Activated B cell treated with CpG ODN at 0.5 μM for 24 hours (primary cell): ENCODE measurements at regions not wholly inside any gene's neighbourhood (a gene's known extent, or its start where the extent isn't known, plus 50 kb on each side); places are given as distances from the start of the nearest gene placed in this dataset.

ENCODE experiments used
- ATAC-seq: fragments of 200-7000 bp; cut with Tn5 transposase; one replicate; pipeline ENCODE4 v1.10.0; 2021; ENCODE audit warnings: low read depth, mild to moderate bottlenecking, moderate library complexity
- CTCF ChIA-PET: fragments of 350-600 bp; sonication (Branson Sonifier 250); formaldehyde crosslinking; loops from one replicate; lab custom pipeline; 2021; ENCODE audit warnings: antibody characterized with exemption; lab: Charles Lee
- POLR2A ChIA-PET: fragments of 350-600 bp; sonication (Branson Sonifier 250); formaldehyde crosslinking; loops from one replicate; lab custom pipeline; 2021; ENCODE audit warnings: antibody characterized with exemption; lab: Charles Lee
- DNase-seq: peaks from one replicate; pipeline ENCODE4 v3.0.0; 2022
- H3K27ac Mint-ChIP-seq: one replicate; pipeline ENCODE4 v1.8.0; 2020; ENCODE audit warnings: mixed read lengths
- H3K27me3 Mint-ChIP-seq: one replicate; pipeline ENCODE4 v1.8.0; 2021; ENCODE audit warnings: mixed read lengths
- H3K36me3 Mint-ChIP-seq: one replicate; pipeline ENCODE4 v1.8.0; 2021; ENCODE audit warnings: low read depth, mixed read lengths
- H3K4me1 Mint-ChIP-seq: one replicate; pipeline ENCODE4 v1.8.0; 2021; ENCODE audit warnings: mixed read lengths
- H3K4me3 Mint-ChIP-seq: one replicate; pipeline ENCODE4 v1.8.0; 2020; ENCODE audit warnings: mild to moderate bottlenecking, mixed read lengths
- H3K9me3 Mint-ChIP-seq: one replicate; pipeline ENCODE4 v1.8.0; 2020; ENCODE audit warnings: mixed read lengths
- CTCF ChIP-seq: fragments of 200-600 bp; IDR thresholded peaks from one replicate; pipeline ENCODE4 v1.8.0; 2022; ENCODE audit warnings: antibody characterized with exemption, mild to moderate bottlenecking
- intact Hi-C: fragments of 100-400 bp; cut with micrococcal nuclease; formaldehyde crosslinking; loops from one replicate; pipeline ENCODE4 v1.15.1; 2024

- DNase-seq = no peak
- POLR2A ChIA-PET = no interaction called here
- intact Hi-C loops = no loop called here
- H3K27me3 Mint-ChIP-seq = no peaks in the 10 kb centered on the region
- no peak for ATAC-seq
- no peaks in the 10 kb centered on the region for H3K4me1 Mint-ChIP-seq
- TF ChIP-seq CTCF = no peak
- CTCF ChIA-PET = no interaction called here
- H3K36me3 Mint-ChIP-seq = no peaks in the 10 kb centered on the region
- peaks cover 5% of the 10 kb centered on the region for H3K9me3 Mint-ChIP-seq
- no peak overlapping the region for H3K4me3 Mint-ChIP-seq
- no peak overlapping the region for H3K27ac Mint-ChIP-seq
Observed at GRCh38 chr1:181911715-181912114, 149.8 kb downstream of the ZNF648 start.

- CTCF ChIA-PET = no interaction called here
- no peak for TF ChIP-seq CTCF
- Mint-ChIP-seq H3K9me3 (peaks cover 5% of the 10 kb centered on the region), H3K4me3 (no peak overlapping the region), H3K4me1 (no peaks in the 10 kb centered on the region), H3K27ac (no peak overlapping the region), H3K36me3 (no peaks in the 10 kb centered on the region), H3K27me3 (no peaks in the 10 kb centered on the region)
- ATAC-seq (no peak), DNase-seq (no peak)
- intact Hi-C loops = no loop called here
- POLR2A ChIA-PET = no interaction called here
Observed at GRCh38 chr1:181910905-181911304, 150.6 kb downstream of the ZNF648 start.

GRCh38 chr1:181909010-181909409 is 152.5 kb downstream of the ZNF648 start:
- Mint-ChIP-seq H3K36me3 (no peaks in the 10 kb centered on the region), H3K4me1 (no peaks in the 10 kb centered on the region), H3K9me3 (peaks cover 3% of the 10 kb centered on the region), H3K27me3 (peaks cover 2% of the 10 kb centered on the region), H3K4me3 (no peak overlapping the region), H3K27ac (no peak overlapping the region)
- intact Hi-C loops = no loop called here
- CTCF ChIA-PET = no interaction called here
- no peak for ATAC-seq
- POLR2A ChIA-PET = no interaction called here
- no peak for DNase-seq
- TF ChIP-seq CTCF = no peak

GRCh38 chr1:181906631-181907030 is 154.9 kb downstream of the ZNF648 start:
- DNase-seq = no peak
- intact Hi-C loops = no loop called here
- CTCF ChIA-PET = no interaction called here

GRCh38 chr1:181905944-181906597 is 155.4 kb downstream of the ZNF648 start:
- no peak for DNase-seq
- H3K27ac Mint-ChIP-seq = no peak overlapping the region
- POLR2A ChIA-PET = no interaction called here
- no peak overlapping the region for H3K4me3 Mint-ChIP-seq
- H3K27me3 Mint-ChIP-seq = peaks cover 2% of the 10 kb centered on the region
- ATAC-seq = no peak
- intact Hi-C loops = no loop called here
- H3K9me3 Mint-ChIP-seq = peaks cover 3% of the 10 kb centered on the region
- no peaks in the 10 kb centered on the region for H3K4me1 Mint-ChIP-seq
- no peaks in the 10 kb centered on the region for H3K36me3 Mint-ChIP-seq
- CTCF ChIA-PET = no interaction called here
- no peak for TF ChIP-seq CTCF

More at GRCh38 chr1:181906631-181907030, 154.9 kb downstream of the ZNF648 start:
- no peaks in the 10 kb centered on the region for H3K4me1 Mint-ChIP-seq
- no peak overlapping the region for H3K4me3 Mint-ChIP-seq
- TF ChIP-seq CTCF = no peak
- no peak for ATAC-seq
- POLR2A ChIA-PET = no interaction called here
- no peaks in the 10 kb centered on the region for H3K36me3 Mint-ChIP-seq
- no peak overlapping the region for H3K27ac Mint-ChIP-seq
- peaks cover 3% of the 10 kb centered on the region for H3K9me3 Mint-ChIP-seq
- peaks cover 2% of the 10 kb centered on the region for H3K27me3 Mint-ChIP-seq
